NCI-H526 (cell line): ENCODE measurements at regions not wholly inside any gene's neighbourhood (a gene's known extent, or its start where the extent isn't known, plus 50 kb on each side); places are given as distances from the start of the nearest gene placed in this dataset.

ENCODE experiments used
- DNase-seq, 2 experiments: peaks; one replicate each; lab custom pipeline; 2025; lab: John Stamatoyannopoulos, UW

- DNase-seq: no peak
These were observed 138.2 kb upstream of the NTM start for GRCh38 chr11:131232261-131232660.

DNA sequence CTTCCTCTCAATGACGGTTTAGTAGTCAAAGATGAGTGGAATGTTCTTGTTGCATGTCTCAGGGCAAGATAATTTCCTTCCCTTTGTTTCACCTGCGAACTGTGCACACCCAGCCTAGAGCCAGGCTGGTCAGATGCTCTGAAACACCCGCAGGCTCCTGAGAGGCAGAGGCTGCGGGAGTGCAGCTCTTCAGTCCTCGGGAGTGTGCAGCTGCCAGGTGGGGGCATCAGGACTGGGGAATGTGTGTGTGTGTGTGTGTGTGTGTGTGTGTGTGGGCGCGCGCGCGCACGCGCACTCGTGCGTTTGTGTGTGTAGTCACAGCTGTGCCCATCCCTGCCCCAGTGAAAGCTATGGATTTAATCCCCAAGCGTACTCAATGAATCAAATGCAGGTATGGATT, 136.2 kb upstream of the NTM start:
- peak in 1 of 2 experiments; percentile 31 for DNase-seq

GRCh38 chr11:131235328-131236298, 134.8 kb upstream of the NTM start:
- DNase-seq: no peak

DNA sequence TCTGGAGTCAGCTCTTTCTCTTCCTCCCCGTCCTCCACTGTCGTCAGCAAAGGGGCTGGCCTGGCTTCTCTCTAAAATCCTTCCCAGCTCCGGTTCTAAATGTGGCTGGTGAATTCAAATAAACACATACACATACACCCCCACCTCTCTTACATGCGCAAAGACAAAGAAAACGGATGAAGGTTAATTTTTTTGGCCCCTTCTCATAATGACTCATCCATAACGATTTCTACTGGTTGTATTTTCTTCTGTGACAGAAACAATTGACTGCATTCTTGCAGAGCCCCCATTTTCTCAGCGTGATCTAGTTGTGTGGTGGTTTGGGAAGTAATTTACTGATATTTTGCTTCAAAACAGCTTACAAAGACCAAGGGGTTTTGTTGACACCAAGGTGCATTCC, 130.0 kb upstream of the NTM start:
- no peak for DNase-seq

- no peak for DNase-seq
These were observed 127.9 kb upstream of the NTM start for GRCh38 chr11:131242476-131243000.

GRCh38 chr11:131246156-131246555, 124.3 kb upstream of the NTM start:
- no peak for DNase-seq

DNA sequence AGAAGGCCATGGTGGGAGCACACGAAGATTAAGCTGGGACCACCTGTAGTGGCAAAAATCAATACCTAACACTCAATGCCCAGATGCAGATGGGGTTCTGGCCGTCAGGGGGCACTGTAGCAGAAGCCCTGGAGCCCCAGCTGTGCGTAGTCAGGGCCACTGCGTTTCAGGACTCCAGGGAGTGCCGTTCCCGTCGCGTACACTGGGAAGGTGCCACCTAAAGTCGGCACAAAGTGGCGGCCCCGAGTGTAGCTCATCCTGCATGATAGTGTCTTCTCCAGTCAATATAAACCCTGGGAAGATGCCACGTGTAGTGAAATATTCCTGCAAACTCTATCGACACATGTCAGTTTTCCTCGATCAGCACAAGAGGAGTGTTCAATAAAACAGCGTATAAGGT, 123.8 kb upstream of the NTM start:
- peak; percentile 69 to 93 for DNase-seq

DNA sequence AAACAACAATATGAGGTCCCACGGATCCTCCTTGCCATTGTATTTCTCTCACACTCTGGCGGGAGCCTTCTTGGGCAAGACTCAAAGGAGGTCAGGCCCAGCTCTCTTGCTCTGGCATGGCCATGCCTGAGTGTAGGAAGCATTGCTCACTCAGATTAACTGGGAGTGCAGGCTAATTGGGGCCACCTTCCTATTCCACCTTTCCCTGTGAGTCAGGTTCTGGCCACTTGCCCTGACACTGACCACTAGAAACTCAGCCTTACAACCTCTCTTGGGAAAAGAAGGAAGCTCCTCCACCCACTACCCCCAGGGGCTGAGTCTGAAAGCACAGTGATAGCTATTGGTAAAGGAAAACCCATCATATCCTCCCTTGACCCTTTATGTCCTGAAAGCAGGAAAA, 121.8 kb upstream of the NTM start:
- no peak for DNase-seq

GRCh38 chr11:131253142-131253655, 117.2 kb upstream of the NTM start:
- DNase-seq: peak in 1 of 2 experiments; percentile 83

DNA sequence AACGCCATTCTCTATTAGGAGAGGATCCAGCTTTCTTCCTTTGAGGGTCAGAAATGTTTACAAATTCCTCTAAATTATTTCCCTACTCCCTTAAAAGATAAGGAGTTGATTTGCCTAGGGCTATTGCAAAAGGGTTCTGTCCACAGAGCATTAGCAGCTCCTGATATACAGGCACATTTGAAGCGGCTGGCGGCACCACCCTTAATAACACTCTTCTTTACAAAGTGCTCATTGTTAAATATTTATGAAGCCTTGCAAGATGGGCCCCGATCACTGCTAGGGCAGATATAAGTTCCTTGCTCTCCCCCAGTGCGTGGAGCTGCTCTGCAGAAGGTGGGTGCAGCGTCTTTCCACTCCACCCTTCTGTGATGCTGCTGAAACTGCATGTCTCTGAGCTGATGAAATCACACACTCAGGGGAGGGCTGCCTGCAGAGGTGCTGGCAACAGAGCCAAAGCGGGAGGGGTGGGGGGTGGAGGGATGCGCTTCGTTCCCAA, 116.7 kb upstream of the NTM start:
- peak; percentile 91 to 93 for DNase-seq

- DNase-seq: peak in 1 of 2 experiments; percentile 26
These were observed 116.2 kb upstream of the NTM start for GRCh38 chr11:131254254-131254653.

DNA sequence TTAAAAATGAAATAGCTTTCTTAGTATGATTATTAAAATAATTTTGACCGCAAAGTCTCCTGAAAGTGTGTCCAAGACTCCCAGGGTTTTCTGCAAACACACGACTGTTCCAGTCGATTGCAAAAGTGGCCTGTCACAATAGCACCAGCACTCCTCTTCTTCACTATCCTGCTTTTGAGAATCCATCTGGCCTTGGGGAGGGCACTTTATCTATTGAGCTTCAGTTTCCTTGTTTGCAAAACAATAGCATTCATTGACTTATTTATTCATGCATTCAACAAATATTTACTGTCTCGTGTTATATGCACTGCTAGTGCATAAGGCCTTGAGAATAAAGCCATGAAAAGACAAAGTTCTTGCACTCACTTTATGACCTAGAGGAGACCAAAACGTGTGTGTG, 96.2 kb upstream of the NTM start:
- DNase-seq: no peak

DNA sequence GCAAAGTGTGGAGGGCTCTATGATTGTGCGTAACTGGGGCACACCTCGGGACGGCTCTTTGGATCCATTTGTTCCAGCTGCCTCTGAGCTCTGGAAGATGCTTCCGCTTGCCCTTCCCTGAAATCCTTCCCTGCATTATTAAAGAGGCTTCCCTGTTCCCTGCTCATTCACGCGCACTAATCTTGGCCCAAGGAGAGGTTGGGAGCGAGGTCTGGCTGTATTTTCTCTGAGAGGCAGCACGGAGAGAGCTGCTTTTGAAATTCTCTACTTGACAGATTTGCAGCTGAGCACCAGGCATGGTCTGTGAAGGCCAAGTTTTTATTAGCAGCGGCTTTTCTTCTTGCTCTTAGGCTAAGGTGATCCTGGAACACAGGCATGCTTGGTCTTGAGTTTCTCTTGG, 94.8 kb upstream of the NTM start:
- DNase-seq: no peak

GRCh38 chr11:131278472-131278871, 91.9 kb upstream of the NTM start:
- no peak for DNase-seq

- DNase-seq: no peak
These were observed 90.6 kb upstream of the NTM start for GRCh38 chr11:131279654-131280384.

- DNase-seq: no peak
These were observed 89.1 kb upstream of the NTM start for GRCh38 chr11:131281316-131281715.

DNA sequence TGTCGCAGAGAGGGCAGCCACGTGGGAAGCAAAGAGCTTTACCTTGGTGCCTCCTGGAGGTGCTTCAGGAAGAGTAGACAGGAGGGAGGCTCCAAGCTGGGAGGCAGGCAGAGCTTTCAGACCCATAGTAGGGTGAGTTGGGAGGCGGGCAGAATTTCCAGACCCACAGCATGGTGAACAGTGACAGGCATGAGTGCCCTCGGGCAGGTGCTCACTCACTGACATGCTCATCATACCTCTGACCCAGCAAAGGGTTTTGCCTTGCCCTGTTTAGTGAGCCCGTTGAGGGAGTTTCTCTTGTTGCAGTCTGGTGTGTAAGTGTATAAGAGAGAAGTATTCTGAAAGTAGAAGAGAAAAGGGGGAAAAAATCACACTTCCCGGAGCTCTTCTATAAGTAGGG, 86.4 kb upstream of the NTM start:
- DNase-seq: peak in 1 of 2 experiments; percentile 57

GRCh38 chr11:131288521-131289091, 81.8 kb upstream of the NTM start:
- DNase-seq: no peak

DNA sequence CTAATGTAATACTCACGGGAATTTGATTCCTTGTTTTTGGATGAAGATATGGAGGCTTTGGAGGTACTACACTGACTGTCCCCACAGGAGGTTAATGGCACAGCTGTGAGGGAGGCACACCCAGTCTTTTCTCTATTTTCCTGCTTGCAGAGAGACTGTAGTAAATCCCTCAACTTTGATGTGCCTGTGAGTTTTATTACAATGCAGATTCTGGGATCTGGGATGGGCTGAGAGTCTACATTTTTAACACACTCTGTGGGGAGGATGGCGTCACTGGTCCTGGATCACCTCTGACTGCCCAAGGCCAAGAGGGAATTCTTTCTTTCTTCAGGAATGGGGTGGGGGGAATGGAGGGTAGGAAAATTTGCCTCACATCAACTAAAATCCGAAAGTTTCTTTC, 80.2 kb upstream of the NTM start:
- no peak for DNase-seq

DNA sequence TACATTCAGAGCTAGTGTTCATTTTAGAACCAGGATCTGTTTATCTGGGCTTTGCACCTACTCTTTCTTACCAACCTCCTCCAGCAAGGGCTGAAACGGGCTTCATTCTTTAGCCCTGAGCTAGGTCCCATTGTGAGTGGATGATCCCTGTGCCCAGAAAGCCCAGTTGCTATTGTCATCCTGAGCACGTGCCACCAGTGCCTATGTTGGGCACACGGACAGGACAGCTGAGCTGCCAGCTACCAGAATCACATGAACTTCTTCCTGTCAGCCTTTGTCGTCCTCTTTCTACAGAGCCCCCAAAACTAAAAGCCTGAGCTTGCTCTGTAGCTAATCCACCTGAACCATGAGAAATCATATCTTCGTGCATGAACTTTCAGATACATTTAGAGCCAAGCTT, 74.4 kb upstream of the NTM start:
- no peak for DNase-seq

- no peak for DNase-seq
These were observed 73.0 kb upstream of the NTM start for GRCh38 chr11:131297441-131297840.
